NCI-H69 (cell line): ENCODE measurements at regions not wholly inside any gene's neighbourhood (a gene's known extent, or its start where the extent isn't known, plus 50 kb on each side); places are given as distances from the start of the nearest gene placed in this dataset.

Experiments used
- DNase-seq: peaks from one replicate; lab custom pipeline; 2025; lab: John Stamatoyannopoulos, UW

- peak; percentile 15 for DNase-seq
Observed at GRCh38 chr5:103646698-103647614, 84.4 kb upstream of the NUDT12 start.

- DNase-seq, result no peak
Observed at GRCh38 chr5:103645816-103646215, 83.2 kb upstream of the NUDT12 start.

GRCh38 chr5:103638979-103639378 lies 76.4 kb upstream of the NUDT12 start:
- DNase-seq, result no peak

DNA sequence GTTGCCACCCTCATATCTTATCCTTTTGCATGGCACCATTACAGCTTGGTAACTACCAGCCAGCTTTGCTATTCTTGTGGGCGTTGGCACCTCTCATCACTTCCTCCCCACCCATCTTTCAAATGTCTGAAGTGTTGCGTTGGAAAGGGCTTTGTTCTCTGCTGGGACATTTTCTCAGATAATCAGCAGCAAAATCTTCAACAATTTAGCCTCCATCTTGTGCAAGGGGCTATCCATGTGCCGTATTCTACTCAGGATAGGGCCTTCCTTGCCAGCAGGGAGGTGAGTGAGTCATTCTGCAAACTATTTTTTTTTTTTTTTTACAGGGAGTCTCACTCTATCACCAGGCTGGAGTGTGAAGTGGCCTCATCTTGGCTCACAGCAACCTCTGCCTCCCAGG lies 62.1 kb upstream of the NUDT12 start:
- no peak for DNase-seq

DNA sequence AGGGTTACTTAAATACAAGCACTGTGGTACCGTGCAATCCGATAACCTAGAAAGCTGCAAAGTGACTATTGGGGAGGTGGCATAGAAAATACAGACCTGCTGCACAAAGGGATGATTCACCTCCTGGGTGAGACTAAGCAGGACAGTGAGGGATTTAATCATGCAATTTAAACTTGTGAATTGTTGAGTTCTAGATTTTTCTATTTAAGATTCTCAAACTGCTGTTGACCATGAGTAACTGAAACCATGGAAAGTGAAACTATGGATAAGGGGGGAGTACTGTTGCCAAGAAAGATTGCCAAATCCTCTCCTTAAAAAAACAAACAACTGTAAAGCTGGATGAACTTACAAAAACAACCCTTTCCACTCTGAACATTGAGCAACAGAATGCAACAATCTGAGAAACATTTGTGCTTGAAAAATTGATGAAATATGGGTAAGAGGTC lies 61.5 kb upstream of the NUDT12 start:
- no peak for DNase-seq

DNA sequence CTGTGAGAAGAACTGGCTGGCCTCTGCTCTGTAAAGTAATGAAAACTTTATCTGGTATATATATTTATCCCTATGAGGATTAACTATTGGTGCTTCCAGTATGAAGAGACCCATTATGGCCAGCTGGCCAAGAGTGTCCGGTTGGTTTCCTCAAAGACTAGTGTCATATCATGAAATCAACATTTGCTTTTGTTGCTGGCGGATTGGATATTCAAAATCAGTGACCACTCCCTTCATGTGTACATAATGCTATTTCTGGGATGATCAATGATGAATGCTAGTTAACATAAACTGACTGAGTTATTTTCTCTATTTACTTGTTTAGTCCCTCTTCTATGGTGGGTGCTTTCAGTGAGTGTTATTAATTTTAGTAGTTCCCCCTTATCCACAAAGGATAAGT lies 60.8 kb upstream of the NUDT12 start:
- no peak for DNase-seq

DNA sequence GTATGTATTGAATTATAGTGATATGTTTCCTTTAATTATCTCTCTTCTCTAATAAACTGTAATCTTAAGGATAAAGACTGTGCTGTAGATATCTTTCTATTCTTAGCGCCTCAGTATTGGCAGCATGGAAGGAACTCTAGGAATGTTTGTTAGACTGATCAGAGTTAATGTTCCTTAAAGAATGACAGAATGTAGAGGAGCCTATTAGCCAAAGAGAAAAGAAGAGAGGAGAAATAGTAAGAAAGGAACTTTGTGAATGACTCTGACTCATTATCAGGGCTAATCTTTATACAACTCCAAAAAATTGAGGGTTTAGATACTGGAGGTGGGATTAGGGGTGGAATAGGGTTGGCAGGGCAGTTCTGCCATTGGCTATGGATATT lies 59.0 kb upstream of the NUDT12 start:
- DNase-seq, result no peak

DNA sequence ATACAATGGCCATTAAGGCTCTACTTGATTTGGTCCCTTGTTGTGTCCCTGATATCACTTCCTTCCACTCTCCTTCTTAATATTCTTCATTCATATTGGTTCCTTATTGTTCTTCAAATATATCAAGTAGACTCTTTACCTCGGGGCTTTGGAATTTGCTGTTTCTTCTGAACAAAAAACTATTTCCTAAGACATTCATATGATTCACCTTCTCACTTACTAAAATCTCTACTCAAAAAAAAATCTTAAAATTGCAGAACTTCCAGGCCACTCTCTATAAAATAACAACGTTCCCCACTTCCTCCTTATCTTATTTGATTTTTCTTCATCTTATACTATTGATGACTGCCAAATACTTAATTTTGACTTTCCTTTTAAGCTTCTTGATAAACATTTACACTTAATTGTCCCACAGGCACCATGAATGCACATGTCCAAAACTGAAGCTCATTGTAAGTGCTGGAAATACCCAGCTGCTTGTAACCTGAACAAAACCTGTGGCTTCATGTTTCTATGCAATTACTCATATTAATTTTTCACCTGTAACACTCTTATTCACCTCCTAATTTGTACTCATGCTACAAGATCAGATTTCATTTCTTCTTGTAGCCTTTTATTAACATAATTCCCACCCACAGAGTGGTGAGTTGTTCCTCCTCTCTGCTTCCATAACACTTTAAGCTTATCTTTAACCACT lies 58.4 kb upstream of the NUDT12 start:
- DNase-seq, result peak; percentile 86

DNA sequence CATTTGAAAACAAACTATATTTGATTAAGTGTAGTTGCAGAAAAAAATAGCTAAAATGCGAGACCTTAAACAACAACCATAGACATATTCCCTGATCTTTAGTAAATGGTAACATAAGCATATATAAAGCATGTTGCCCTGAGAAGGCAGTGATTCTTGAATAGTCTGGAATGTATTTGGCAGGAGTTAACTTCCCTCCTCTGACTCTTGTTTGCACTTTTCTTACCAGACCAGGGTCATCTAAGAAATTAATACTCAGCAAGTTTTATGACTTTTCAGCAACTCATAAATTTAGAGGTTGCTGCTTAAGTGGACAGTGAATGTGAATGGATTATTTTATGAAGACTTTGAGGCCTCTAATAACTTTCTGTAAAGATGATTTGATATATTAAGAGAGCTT lies 55.3 kb upstream of the NUDT12 start:
- DNase-seq, result no peak

- peak; percentile 65 for DNase-seq
Observed at GRCh38 chr5:103617090-103617489, 54.5 kb upstream of the NUDT12 start.

GRCh38 chr5:103612545-103612944 lies 50.0 kb upstream of the NUDT12 start:
- DNase-seq, result no peak
